ENCODE measurements at regions not wholly inside any gene's neighbourhood (a gene's known extent, or its start where the extent isn't known, plus 50 kb on each side); places are given as distances from the start of the nearest gene placed in this dataset.
"Not testable (repeated sequence)": the region's sequence is repeated elsewhere in the genome, so short reads cannot be mapped to it uniquely, and the experiment has no call there.

DNA sequence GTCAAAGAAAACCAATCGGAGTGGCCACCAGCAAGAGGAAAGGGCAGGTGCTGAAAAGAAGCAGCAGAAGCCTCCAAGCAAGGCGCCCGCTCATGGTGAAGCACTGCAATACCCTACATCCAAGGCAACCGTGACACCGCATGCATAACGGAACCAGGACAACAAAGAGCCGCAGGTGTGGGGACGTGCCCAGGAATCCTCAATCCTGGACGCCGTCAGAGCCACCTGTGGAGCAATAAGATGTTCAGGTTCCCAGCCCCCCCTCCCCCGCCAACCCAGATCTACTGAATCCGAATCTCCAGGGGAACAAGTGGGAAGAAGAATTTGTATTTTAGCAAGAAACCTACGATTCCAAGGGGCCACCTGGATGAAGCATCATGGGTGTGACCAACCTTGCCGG lies 70.8 kb downstream of the SHANK2 start:
- no peak for DNase-seq

DNA sequence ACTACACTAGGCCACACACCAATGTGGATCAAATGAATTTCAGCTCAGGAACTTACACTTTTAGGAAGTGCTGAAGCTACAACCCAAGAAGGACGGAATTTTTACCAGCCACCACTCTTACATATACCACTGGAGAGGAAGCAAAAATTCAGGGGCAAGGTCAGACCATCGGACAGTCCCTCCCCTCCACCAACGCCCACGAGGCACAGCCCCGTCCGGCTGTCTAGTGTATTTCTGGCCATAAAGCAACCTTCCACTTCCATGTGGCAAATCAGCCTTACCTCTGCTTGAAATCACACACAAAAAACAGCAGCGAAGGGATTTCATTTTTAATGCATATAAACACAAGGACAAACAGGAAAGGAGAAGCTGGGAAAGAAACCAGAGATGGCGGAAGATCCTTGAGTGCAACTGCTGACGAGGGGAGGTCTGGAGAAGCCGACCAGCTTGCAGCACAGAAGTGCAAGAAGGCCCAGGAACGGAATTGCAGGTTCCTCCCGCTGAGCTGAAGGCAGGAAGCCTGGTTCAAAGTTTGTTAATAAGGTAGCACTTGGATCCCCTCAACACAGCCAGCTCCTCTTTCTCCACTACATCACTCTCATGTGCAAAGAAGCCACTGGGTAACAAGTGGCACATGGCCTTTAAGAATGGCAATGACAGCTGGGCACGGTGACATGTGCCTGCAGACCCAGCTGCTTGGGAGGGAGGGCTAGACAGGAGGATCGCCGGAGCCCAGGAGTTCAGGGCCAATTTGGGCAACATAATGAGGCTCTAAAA lies 71.5 kb downstream of the SHANK2 start:
- no peak for DNase-seq

DNA sequence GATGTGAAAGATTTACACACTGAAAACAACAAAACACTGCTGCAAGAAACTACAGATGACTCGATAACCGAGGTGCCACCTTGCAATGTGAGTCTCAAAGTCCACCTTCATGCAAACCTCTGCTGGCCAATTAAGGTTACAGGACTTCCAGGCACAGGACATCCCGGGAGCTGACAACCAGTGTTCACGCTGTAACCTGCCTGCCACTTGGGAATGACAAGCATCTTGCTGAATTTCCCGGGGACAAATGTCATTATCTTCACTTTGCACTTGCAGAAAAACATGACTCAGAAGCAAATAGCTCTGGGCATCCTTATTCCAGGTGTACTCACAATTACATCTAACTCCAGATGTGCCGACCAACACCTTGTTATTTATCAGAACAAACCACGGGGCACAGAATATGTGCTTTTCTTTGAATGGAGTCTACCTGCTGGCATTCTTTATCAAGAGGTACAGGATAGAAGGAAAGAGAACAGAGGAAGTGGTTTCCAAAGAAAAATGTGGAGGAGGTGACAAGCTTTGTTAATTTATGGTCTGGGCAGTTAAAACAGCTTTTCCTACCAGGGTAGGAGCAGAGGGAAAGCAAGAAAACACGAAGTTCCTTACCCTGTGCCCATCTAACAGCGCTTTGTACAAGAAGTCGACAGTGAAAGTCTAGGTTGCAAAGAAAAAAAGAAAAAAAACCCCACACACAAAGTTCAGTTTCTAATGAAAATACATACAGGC lies 72.3 kb downstream of the SHANK2 start:
- no peak for DNase-seq

DNA sequence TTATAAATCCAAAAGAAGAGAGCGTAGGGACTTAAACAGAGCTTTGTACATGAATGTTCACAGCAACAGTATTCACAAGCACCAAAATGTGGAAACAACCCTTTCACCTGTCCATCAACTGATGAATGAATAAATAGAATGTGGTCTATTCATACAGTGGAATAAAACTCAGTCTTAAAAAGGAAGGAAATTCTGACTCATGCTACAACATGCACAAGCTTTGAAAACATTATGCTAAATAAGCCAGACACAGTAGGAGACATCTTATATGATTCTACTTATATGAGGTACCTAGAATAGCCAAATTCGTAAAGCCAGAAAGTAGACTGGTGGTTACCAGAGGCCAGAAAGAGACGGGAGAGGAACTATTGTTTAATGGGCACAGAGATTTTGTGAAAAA lies 74.3 kb downstream of the SHANK2 start:
- no peak for DNase-seq

DNA sequence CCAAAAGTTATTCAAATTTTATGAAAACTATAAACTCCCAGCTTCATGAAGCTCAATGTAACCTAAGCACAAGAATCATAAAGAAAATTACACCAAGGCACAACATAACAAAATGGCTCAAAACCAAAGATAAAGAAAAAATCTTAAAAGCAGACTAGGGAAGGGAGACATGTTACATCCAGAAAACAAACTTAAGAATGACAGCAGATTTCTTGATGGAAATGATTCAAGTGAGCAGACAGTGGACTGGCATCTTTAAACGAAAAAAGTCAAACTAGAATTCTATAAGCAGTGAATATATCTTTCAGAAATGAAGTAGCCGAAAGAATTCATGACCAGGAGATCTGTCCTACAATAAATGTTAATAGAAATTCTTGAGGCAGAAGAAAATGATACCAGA lies 75.6 kb downstream of the SHANK2 start:
- DNase-seq = no peak

DNA sequence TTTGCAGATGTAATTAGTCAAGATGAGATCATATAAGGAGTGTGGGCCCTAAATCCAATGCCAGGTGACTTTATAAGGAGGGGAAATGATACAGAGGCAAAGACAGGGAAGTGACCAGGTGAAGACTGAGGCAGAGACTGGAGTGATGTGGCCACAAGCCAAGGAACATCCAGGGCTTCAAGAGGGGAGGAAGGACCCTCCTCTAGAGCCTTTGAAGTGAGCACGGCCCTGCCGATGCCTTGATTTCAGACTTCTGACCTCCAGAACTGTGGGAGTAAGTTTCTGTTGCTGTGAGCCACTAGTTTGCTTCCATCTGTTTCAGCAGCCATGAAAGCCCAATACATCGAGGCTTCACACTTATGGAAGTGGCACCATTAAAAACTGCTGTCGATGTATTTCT lies 78.7 kb downstream of the SHANK2 start:
- no peak for DNase-seq

DNA sequence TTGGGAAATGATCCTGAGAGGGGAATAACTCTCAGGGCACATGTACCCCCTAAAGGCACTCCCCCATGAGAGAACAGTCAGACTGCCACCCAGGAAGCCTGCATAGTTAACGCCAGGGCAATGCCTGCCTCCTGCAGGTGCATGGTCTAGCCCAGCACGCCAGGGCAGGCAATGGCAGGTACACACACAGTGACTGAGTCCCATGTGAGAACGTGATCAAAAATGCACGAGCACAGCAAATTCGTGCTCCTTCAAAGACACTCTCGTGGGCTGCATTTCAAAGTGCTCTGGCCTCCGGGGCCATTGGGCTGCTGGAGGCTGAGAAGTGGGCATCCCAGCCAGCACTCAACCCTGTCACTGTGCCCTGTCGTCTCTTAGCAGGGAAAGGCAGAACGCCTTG lies 79.7 kb downstream of the SHANK2 start:
- no peak for DNase-seq

DNA sequence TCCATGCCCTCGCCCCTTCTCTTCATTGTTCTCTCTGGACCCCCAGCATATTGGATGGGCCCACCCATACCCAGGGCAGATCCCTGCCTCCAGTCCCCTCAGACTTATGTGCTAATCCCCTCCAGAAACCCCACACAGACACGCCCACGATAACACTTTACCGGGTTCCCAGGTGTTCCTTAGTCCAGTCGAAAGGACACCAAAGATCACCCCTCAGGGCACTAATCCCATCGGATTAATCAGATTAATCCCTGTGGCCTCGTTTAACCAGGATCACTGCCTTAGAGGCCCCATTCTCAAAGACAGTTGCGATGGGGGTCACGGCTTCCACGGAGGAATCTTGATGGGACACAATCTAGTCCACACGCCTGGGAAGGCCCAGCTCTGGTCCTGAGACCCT lies 80.8 kb downstream of the SHANK2 start:
- no peak for DNase-seq

DNA sequence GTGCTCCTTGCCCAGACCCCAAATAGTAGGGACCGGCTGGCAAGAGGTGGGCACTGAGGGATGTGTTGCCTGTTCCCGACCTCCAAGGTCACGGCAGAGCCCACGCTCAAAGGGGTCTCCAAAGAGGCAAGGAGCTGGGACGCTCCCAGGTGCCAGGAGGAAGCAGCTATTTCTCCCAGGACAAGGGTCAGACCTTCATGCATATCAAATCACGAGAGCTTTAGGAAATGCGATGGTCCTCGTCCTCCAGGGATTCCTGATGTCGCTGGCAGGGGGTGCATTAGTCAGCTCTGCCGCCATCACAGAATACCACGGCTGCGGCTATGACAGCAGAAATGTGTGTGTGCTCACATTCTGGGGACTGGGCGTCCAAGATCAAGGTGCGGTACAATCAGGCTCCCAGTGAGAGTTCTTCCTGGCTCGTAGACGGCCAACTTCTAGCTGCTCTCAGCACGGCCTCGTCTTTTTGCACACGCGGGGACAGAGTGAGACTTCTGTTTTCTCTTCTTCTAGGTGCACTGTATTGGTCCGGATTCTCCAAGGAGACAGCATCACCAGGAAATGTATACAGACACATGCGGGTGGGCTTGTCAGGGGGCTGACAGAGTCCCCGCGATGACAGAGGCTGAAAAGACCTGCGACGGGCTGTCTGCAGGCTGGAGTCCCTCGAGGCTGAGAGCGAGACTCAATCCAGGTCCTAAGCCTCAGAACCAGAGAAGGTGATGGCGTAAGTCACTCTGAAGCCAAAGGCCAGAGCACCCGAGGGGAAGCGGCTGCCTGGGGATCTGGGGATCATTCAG lies 81.6 kb downstream of the SHANK2 start:
- no peak for DNase-seq

DNA sequence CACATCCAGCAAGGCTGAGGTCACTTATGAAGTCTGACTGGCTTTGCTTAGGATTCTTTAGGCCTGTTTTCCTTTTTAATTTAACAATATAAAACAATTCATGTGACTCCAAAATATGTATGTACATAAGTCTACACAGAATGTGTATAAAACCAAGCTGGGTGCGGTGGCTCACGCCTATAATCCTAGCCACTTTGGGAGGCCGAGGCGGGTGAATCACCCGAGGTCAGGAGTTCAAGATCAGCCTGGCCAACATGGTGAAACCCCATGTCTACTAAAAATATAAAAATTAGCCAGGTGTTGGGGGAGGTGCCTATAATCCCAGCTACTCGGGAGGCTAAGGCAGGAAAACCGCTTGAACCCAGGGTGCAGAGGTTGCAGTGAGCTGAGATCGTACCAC lies 83.1 kb downstream of the SHANK2 start:
- no peak for DNase-seq

DNA sequence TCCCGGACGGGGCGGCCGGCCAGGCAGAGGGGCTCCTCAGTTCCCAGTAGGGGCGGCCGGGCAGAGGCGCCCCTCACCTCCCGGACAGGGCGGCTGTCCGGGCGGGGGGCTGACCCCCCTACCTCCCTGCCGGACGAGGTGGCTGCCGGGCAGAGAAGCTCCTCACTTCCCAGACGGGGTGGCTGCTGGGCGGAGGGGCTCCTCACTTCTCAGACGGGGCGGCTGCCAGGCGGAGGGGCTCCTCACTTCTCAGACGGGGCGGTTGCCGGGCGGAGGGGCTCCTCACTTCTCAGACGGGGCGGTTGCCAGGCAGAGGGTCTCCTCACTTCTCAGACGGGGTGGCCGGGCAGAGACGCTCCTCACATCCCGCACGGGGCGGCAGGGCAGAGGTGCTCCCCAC lies 84.6 kb downstream of the SHANK2 start:
- not testable (repeated sequence) for DNase-seq

DNA sequence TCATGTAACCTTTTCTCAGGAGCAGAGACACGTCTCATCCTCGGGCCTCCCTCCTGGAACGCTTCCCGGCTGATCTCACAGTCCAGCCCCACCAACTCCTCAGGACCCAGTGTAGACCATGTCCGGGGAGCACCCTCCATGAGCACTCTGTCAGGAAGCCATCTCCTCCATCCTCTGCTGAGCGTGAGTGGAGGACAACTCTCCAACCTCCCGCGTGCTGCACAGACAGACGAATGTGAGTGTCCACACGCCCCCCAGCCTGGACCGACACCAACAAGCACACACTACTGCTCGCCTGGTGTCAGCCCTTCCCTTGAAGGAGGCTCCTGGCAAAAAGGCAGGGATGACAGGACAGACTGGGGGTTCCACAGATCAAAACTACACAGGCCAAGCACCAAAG lies 86.6 kb downstream of the SHANK2 start:
- no peak for DNase-seq

DNA sequence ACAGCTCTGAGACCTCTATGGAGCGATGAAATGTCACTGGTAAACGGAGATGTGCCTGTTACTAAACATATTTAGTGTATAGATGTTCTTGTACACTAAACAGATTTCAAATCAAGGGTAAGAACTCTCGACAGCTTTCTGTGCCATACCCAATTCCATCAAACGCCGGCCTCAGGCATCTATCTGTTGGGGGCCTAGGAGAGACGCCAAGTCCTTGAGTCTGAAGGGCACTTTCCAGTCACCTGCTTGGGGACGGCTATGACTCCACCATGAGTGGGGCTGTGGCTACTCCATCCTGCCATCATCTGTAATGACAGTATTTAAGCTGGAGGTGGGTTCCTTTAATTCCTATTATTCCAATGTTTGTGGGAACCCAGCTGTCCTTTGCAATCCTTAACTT lies 87.8 kb downstream of the SHANK2 start:
- DNase-seq = no peak

DNA sequence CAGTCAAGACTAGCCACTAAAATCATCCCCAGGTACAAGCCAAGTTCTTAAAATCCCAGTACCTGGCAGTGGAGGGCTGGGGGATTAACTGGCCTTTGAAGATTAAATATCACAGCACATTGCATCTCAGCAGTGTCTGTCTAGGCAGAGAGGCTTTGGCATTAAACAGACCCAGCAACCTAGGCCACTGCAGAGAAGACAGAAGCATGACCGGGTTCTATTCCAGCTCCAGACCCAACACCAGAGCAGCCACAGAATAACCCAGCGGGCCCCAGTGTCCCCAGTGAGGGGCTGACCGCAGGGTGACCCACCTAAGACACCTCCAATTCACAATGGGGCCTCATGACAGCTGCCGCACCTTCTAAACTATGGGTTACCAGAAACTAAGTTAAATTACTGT lies 88.2 kb downstream of the SHANK2 start:
- DNase-seq = no peak

DNA sequence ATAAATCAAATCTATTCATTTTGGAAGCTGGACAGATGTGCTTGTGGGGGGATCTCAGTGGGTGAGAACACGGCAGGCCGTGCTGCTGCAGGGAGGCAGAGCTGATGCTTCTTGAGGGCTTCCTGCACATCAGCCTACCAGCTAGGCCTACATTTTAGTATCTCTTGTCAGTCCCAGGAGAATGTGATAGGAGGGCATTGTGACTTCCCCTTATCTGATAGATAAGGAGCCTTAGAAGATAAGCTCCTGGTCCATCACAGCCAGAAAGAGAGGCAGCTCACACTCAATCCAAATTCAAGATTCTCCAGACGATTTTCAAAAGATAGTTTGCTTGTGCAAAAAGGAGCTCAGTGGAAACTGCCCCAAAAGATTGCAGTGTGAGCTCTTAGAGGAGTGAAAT lies 89.0 kb downstream of the SHANK2 start:
- DNase-seq = no peak

DNA sequence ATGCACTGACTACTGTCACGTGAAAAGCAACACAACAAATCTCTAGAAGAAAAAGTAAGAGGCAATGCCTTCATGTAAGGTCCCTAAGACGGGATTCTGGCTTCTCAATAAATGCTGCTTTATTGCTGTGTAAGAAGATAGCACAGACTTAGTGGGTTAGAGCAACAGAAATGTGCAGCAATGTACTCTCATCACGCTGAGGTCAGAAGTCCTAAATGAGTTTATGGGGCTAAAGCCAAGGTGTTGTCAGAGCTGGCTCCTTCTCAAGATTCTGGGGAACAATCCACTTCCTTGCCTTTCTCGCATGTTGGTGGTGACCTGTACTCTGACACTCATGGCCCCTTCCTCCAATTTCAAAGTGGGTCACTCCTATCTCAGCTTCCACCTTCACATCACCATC lies 93.4 kb downstream of the SHANK2 start:
- no peak for DNase-seq

DNA sequence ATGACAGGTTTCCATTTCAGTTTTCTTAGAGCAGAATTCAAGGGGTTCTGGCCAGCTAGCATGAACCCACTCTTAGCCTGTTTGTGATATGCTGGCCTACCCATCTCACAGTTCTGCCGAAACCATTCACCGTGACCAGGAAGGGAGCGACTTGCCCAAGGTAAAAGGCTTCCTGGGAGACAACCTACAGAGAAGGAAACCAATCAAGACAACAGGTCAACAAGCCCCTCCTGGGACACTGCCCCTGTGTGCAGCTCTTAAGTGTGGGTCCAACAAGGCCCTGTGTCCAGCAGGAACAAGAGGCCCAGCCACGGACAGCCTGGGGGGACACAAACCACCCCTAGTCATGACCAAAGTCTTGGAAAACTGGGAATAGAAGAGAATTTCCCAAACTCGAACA lies 94.7 kb downstream of the SHANK2 start:
- DNase-seq = not testable (repeated sequence)

DNA sequence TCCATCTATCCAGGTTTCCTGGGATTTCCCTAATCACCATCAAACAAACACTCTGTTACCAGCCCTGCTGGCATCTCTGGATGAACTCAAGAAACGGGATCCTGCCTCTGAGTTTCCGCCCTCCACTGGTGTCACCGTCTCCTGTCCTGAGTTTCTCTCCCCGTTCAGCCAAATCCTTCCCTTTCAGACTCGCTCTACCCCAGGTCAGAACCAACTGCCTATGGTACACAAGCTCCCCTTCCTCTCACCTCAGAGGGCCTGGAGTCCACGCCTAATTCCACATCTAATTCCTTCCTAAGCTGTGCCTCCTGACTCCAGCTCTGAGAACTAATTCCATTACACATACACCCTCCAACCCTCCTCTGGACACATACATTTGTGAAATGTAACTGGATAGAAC lies 96.1 kb downstream of the SHANK2 start:
- no peak for DNase-seq

DNA sequence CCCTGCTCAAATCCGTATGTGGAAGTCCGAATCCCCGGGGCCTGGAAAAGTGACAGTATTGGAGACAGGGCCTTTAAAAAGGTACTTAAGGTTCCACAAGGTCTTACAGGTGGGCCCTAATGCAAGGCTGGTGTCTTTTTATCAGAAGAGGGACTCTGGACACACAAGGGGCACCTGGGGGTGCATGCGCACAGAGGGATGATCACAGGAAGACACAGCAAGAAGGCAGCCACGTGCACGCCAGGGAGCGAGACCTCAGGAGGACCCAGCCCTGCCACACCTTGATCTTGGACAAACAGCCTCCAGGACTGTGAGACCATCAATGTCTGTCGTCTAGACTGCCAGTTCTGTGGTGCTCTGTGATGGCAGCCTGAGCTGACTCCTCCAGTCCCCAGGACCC lies 96.5 kb downstream of the SHANK2 start:
- no peak for DNase-seq

DNA sequence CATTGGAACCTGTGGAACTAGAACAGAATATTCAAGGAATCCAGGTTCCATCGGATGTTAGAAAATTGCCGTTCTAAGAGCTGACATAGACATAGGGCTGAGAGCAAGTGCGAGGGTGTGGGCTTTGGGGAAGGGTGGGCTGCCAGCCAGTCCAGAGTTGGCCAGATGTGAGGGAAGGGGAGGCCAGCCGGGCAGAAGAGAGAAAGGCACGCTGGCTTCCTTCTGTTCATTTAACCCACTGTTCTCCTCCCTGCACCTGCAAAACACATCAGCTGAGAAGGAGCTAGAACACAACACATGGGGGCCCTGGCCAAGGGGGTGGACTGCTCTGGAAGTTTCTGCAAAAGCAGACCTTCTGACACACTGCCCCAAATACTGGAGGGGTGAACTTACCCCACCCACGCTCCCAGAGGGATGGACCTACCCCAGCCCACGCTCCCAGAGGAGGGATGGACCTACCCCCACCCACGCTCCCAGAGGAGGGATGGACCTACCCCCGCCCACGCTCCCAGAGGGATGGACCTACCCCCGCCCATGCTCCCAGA lies 98.0 kb downstream of the SHANK2 start:
- DNase-seq = no peak

DNA sequence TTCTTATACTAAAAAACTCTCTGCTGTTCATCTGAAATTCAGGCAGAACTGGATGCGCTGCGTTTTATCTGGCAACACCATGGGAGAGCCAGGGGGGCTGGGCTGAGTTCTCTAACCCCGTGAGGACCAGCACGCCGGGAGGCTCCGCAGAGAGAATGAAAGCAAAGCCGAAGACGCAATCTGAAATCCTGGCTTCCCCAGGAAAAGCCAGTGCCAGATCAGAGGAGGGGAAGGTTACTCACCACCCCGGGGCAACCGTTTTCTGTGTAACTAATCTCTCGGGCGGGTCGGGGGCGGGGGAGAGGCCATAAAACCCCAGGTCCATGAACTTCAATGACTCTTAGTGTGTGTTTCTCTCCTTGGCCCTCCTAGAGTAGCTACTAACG lies 99.4 kb downstream of the SHANK2 start:
- DNase-seq = no peak

DNA sequence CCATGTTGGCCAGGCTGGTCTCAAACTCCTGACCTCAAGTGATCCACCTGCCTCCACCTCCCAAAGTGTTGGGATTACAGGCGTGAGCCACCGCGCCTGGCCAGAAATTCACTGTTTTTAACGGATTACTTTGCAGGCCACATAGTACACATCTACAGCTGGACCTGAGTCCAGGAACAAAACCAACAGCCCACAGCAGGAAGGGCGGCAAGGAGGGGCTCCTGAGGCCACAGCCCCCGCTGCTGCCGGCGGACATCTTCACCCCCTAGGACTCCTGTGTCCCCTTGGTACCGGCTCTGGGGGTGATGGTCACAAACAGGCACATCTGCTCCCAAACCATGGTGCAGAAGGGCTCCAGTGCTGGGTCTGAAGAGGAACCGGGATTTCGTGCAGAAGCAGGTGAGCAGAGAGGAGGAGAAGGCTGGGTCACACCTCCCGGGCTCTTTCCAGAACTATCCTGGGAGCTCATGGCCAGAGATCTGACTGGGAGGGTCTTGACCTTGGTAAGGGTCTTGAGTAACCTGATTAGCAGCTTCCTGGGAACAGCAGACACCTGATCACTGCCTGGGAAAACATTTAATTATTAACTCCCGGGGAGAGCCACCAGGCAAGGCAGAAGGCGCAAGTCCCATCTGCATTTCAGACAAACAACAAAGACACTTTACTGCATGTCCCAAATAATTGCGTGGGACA lies 99.9 kb downstream of the SHANK2 start:
- DNase-seq = not testable (repeated sequence)

DNA sequence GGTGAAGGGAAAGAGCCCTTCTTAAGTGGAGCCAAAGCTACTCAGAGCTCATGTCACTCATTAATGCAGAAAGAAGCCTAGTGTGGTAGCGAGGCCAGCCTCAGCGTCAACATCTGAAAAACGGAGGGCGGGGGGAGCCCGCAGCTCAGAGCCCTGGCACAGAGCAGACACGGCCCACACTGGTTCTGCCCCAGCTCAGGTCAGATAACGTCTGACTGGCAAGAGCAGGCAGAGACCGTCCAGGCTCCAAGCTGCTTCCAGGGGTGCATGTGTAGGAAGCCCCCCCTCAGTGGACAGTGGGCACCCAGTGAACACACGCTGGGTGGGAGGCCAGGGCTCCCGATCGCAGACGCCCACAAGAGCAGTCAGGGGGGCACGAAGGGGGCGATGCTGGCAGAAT lies 100.8 kb downstream of the SHANK2 start:
- DNase-seq = no peak

Measured in hematopoietic multipotent progenitor cell treated with erythropoietin and hydrocortisone succinate and interleukin-3 and kit ligand, for 6 days (in vitro differentiated cells).